GM12892 (cell line): ENCODE measurements at regions not wholly inside any gene's neighbourhood (a gene's known extent, or its start where the extent isn't known, plus 50 kb on each side); places are given as distances from the start of the nearest gene placed in this dataset.

ENCODE experiments used
- POLR2A ChIP-seq: IDR thresholded peaks from 2 replicates; pipeline ENCODE4 v1.6.1; 2011; ENCODE audit warnings: low read depth, low read length, control low read depth
- POLR2AphosphoS5 ChIP-seq: IDR thresholded peaks from 2 replicates; pipeline ENCODE4 v1.6.1; 2011; ENCODE audit warnings: low read depth, low read length, control low read depth

- no peak for TF ChIP-seq POLR2A
- no peak for TF ChIP-seq POLR2AphosphoS5
Observed at GRCh38 chr15:95091444-95091843, 860.1 kb downstream of the MCTP2 start.
